Progenitor cell of endocrine pancreas (in vitro differentiated cells): ENCODE measurements at regions not wholly inside any gene's neighbourhood (a gene's known extent, or its start where the extent isn't known, plus 50 kb on each side); places are given as distances from the start of the nearest gene placed in this dataset.

Experiments used
- DNase-seq: peaks from one replicate; pipeline ENCODE4 v3.0.0; 2021; ENCODE audit warnings: low spot score; ENCODE audit not compliant: unreplicated experiment
- H3K27ac Mint-ChIP-seq: 2 replicates; pipeline ENCODE4 v1.8.0; 2021; ENCODE audit warnings: mild to moderate bottlenecking, moderate library complexity, mixed read lengths
- H3K27me3 Mint-ChIP-seq: 2 replicates; pipeline ENCODE4 v1.8.0; 2021; ENCODE audit warnings: mixed read lengths
- H3K36me3 Mint-ChIP-seq: 2 replicates; pipeline ENCODE4 v1.8.0; 2022; ENCODE audit warnings: mixed read lengths; ENCODE audit not compliant: insufficient read depth
- H3K4me1 Mint-ChIP-seq: 2 replicates; pipeline ENCODE4 v1.8.0; 2021; ENCODE audit warnings: low read depth, mixed read lengths
- H3K4me3 Mint-ChIP-seq: 2 replicates; pipeline ENCODE4 v1.8.0; 2021; ENCODE audit warnings: low read depth, mild to moderate bottlenecking, moderate library complexity, mixed read lengths
- H3K9me3 Mint-ChIP-seq: 2 replicates; pipeline ENCODE4 v1.8.0; 2021; ENCODE audit warnings: low read depth, mixed read lengths
- CTCF ChIP-seq: fragments of 200-600 bp; sonication (generic); IDR thresholded peaks from one replicate; pipeline ENCODE4 v1.5.0; 2021; ENCODE audit warnings: antibody characterized with exemption, mild to moderate bottlenecking; ENCODE audit not compliant: unreplicated experiment

- no peaks in the 10 kb centered on the region for H3K36me3 Mint-ChIP-seq
- H3K4me1 Mint-ChIP-seq, result peaks cover 2% of the 10 kb centered on the region
- no peak overlapping the region for H3K27ac Mint-ChIP-seq
- peaks cover 12% of the 10 kb centered on the region for H3K9me3 Mint-ChIP-seq
- H3K27me3 Mint-ChIP-seq, result no peaks in the 10 kb centered on the region
- H3K4me3 Mint-ChIP-seq, result no peak overlapping the region
- TF ChIP-seq CTCF, result no peak
- DNase-seq, result no peak
Observed at GRCh38 chr6:2611092-2611491, 139.6 kb downstream of the MYLK4 start.

DNA sequence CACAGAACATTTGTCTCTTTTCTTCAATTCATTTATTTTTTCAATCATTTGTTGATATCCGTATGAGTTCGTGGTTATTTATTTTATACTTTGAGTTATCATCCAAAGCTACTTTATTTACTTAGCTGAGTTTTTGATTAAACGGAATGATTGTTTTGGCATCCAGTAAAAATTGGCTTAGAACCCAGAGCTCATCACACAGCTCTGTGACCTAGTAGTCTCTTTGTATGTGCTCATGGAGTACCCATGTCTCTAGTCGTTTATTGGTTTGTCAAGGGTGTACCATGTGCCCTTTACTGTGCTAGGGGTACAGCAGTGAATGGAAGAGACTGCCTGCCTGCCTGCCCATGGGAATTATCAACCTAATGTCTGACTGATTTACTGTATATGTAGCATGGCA lies 142.2 kb downstream of the MYLK4 start:
- H3K4me3 Mint-ChIP-seq, result no peak overlapping the region
- no peak for DNase-seq

GRCh38 chr6:2600363-2600762 lies 150.4 kb downstream of the MYLK4 start:
- Mint-ChIP-seq H3K27me3 (no peaks in the 10 kb centered on the region), H3K27ac (no peak overlapping the region), H3K4me3 (no peak overlapping the region)

More for the DNA sequence above, 142.2 kb downstream of the MYLK4 start:
- no peak overlapping the region for H3K27ac Mint-ChIP-seq
- no peak for TF ChIP-seq CTCF
- H3K36me3 Mint-ChIP-seq, result peaks cover 1% of the 10 kb centered on the region
- H3K4me1 Mint-ChIP-seq, result peaks cover 4% of the 10 kb centered on the region
- no peaks in the 10 kb centered on the region for H3K27me3 Mint-ChIP-seq
- peaks cover 8% of the 10 kb centered on the region for H3K9me3 Mint-ChIP-seq

GRCh38 chr6:2599817-2600216 lies 150.9 kb downstream of the MYLK4 start:
- Mint-ChIP-seq H3K4me3 (no peak overlapping the region), H3K27me3 (no peaks in the 10 kb centered on the region), H3K9me3 (no peaks in the 10 kb centered on the region), H3K36me3 (peaks cover 1% of the 10 kb centered on the region), H3K4me1 (peaks cover 2% of the 10 kb centered on the region), H3K27ac (no peak overlapping the region)
- DNase-seq, result no peak
- no peak for TF ChIP-seq CTCF

More at GRCh38 chr6:2600363-2600762, 150.4 kb downstream of the MYLK4 start:
- TF ChIP-seq CTCF, result no peak
- peaks cover 2% of the 10 kb centered on the region for H3K4me1 Mint-ChIP-seq
- peaks cover 1% of the 10 kb centered on the region for H3K36me3 Mint-ChIP-seq
- H3K9me3 Mint-ChIP-seq, result no peaks in the 10 kb centered on the region
- no peak for DNase-seq

DNA sequence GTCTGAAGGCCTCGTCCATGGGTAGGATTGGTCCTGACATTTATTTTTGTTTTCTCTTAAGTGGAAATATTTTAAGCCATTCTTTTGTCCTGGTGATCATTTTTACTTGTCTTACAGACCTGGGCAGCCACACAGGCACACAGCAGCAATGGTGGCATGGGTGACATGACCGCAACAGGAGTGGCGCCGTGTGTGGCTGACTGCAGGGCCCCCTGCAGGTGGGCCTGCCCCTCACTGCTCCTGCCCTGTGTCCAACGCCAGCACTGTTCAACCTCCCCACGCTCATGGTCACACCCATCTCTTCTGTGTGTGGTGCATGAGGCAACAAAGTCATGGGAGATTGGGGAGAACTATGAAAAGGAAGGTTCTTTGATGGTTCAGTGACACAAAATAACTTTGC lies 151.9 kb downstream of the MYLK4 start:
- no peaks in the 10 kb centered on the region for H3K9me3 Mint-ChIP-seq

More for the DNA sequence above, 151.9 kb downstream of the MYLK4 start:
- H3K27ac Mint-ChIP-seq, result no peak overlapping the region
- no peaks in the 10 kb centered on the region for H3K27me3 Mint-ChIP-seq
- no peak for TF ChIP-seq CTCF
- no peak for DNase-seq
- H3K36me3 Mint-ChIP-seq, result no peaks in the 10 kb centered on the region
- no peaks in the 10 kb centered on the region for H3K4me1 Mint-ChIP-seq
- H3K4me3 Mint-ChIP-seq, result no peak overlapping the region
